ENCODE measurements at regions not wholly inside any gene's neighbourhood (a gene's known extent, or its start where the extent isn't known, plus 50 kb on each side); places are given as distances from the start of the nearest gene placed in this dataset.

DNA sequence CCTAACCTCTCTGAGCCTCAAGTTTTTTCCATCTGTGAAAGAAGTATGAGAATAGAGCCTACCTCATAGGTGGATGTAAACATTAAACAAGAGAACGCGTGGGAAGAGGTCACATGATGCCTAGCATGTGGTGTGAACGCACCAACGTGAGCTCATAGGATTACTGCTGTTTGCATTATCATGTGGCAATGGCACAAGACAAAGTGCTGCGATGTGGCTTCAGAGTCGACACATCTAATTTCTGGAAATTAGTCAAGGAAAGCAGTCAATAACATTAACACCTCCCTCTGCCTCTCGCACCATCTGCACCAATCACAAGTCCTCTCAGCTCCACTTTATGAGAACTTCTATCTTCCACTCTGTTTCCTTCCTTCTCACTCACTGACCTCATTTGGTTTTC lies 489.7 kb downstream of the COG6 start:
- no peak for DNase-seq
- Mint-ChIP-seq H3K27ac (peak overlapping the region; percentile 83), H3K27me3 (no peaks in the 10 kb centered on the region), H3K4me1 (peaks cover 51% of the 10 kb centered on the region), H3K36me3 (ENCODE audit: low read depth) (no peaks in the 10 kb centered on the region), H3K4me3 (no peak overlapping the region)
- no peaks in the 10 kb centered on the region for H3K9me3 ChIP-seq (ENCODE audit: control insufficient read depth, low read length, poor library complexity, severe bottlenecking)
- ATAC-seq = no peak

DNA sequence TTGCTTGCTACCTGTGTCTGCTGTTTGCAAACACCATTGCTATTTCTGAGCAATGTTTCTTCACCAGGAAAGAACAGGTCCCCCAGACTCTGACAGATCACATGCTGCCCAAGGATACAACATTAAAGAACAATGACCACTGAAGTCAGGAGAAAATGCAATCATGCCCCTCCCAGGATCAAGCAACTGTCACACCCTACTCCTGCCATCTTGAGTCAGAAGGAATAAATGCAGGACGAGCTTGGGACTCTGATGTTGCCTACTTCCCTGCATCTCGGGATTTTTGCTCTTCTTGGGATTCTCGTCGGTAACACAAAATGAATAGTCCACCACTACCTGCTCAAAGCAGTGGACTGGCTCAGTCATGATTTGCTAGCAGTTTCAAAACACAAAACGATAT lies 490.6 kb downstream of the COG6 start:
- H3K4me3 Mint-ChIP-seq = no peak overlapping the region
- H3K36me3 Mint-ChIP-seq (ENCODE audit: low read depth) = no peaks in the 10 kb centered on the region
- H3K27me3 Mint-ChIP-seq = no peaks in the 10 kb centered on the region
- H3K27ac Mint-ChIP-seq = peak overlapping the region; percentile 90
- no peak for ATAC-seq
- DNase-seq = no peak
- no peaks in the 10 kb centered on the region for H3K9me3 ChIP-seq (ENCODE audit: control insufficient read depth, low read length, poor library complexity, severe bottlenecking)
- H3K4me1 Mint-ChIP-seq = peaks cover 54% of the 10 kb centered on the region

DNA sequence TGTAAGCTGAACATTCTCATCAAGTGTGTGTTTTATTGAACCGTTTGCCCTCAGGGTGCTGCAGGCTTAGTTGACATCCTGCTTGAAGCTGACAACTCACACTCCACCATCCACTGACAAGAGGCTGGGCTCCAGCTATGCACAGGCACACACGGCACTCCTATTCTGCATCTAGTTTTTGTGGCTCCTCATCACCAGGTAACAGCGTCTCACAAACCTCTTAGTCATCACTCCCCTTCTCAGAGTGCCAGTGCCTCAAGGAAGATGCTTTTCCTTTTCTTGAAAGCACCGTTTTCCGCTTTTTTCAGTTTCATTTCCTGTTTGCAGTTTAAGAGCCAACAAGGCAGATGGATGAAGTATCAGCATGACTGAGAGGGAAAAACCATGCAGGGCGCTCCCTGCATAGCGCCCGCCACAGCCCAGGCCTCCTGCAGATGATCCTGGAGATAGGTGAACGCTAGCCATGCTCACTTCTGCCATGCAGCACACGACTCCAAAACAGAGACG lies 491.2 kb downstream of the COG6 start:
- H3K4me1 Mint-ChIP-seq = peaks cover 54% of the 10 kb centered on the region
- H3K9me3 ChIP-seq (ENCODE audit: control insufficient read depth, low read length, poor library complexity, severe bottlenecking) = peaks cover 2% of the 10 kb centered on the region
- no peaks in the 10 kb centered on the region for H3K36me3 Mint-ChIP-seq (ENCODE audit: low read depth)
- H3K27ac Mint-ChIP-seq = peak overlapping the region; percentile 90
- no peaks in the 10 kb centered on the region for H3K27me3 Mint-ChIP-seq
- peak; percentile 59 for ATAC-seq
- DNase-seq = no peak
- H3K4me3 Mint-ChIP-seq = peak overlapping the region; percentile 66

DNA sequence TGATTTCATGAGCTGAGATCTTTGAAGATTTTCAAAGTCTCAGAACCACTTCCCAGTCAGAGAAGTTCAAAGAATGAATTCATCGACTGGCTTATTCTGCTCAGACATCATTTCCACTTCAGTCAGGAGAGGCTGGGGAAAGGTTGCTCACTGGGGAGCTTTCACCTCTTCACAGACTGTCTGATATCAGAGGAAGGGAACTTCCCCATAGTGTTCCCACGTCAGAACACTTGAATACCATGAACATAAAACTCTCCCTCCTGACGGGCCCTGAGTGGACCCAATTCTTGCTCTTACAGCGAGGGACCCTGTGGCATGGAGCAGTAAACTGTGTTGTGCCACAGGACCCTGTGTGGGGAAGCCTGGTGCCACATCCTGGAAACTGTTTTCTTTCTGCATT lies 492.6 kb downstream of the COG6 start:
- Mint-ChIP-seq H3K36me3 (ENCODE audit: low read depth) (no peaks in the 10 kb centered on the region), H3K4me3 (peak overlapping the region; percentile 57), H3K27me3 (no peaks in the 10 kb centered on the region), H3K4me1 (peaks cover 53% of the 10 kb centered on the region), H3K27ac (peak overlapping the region; percentile 90)
- peaks cover 2% of the 10 kb centered on the region for H3K9me3 ChIP-seq (ENCODE audit: control insufficient read depth, low read length, poor library complexity, severe bottlenecking)
- no peak for DNase-seq
- ATAC-seq = peak; percentile 85

DNA sequence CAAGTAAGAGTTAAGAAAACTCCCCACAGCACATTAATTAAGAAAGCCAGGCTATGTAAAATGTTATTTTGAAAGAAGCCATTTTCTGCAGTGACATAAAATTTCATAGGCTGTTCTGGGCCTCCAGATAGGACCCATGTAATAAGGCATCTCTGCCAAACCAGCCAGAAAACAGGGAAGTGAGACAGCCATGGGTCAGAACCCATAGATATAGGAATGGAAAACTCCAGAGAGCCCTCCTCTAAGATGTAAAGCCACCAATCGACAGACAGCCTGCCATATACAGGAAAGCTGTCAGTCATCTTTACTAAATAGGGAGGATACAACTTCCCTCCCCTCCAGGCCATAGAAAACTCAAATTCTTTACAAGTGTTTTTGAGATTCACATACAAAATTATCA lies 493.3 kb downstream of the COG6 start:
- peak overlapping the region; percentile 90 for H3K27ac Mint-ChIP-seq
- H3K4me3 Mint-ChIP-seq = no peak overlapping the region
- no peaks in the 10 kb centered on the region for H3K36me3 Mint-ChIP-seq (ENCODE audit: low read depth)
- DNase-seq (no peak), ATAC-seq (no peak)
- H3K9me3 ChIP-seq (ENCODE audit: control insufficient read depth, low read length, poor library complexity, severe bottlenecking) = peaks cover 2% of the 10 kb centered on the region
- H3K4me1 Mint-ChIP-seq = peaks cover 52% of the 10 kb centered on the region
- no peaks in the 10 kb centered on the region for H3K27me3 Mint-ChIP-seq

DNA sequence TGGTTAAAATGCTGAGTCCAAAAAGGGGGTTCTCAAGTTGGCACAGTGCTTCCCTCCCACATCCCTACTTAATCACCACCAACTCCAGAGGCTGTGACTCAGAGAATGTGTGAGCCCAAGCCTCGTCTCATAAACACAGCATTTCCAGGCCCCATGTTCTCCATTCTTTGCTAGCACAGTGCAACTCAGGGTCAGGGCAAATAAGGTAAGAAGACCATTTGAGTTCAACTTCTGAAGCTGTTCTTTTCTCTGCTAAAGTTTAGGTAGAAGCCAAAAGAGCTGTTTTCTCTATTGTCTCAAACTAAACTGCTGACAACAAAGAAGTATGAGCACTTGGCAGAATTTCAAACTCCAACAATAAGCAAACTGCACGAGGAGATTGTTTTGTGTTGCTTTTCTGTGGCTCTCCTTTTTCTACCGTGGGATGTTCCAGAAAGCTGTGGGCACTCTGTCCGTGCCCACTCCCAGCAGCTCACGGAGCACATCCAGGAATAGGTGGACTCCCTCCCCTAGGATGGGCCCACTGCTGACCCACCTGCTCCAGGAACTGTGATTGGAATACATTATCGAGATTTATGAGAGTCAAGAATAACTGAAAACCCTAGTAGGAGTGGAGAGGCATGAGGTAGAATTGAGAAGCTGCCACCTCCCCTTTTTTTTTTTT lies 494.3 kb downstream of the COG6 start:
- DNase-seq (no peak), ATAC-seq (no peak)
- Mint-ChIP-seq H3K36me3 (ENCODE audit: low read depth) (no peaks in the 10 kb centered on the region), H3K4me1 (peaks cover 46% of the 10 kb centered on the region), H3K4me3 (no peak overlapping the region), H3K27me3 (no peaks in the 10 kb centered on the region), H3K27ac (peak overlapping the region; percentile 90)
- H3K9me3 ChIP-seq (ENCODE audit: control insufficient read depth, low read length, poor library complexity, severe bottlenecking) = peaks cover 2% of the 10 kb centered on the region

DNA sequence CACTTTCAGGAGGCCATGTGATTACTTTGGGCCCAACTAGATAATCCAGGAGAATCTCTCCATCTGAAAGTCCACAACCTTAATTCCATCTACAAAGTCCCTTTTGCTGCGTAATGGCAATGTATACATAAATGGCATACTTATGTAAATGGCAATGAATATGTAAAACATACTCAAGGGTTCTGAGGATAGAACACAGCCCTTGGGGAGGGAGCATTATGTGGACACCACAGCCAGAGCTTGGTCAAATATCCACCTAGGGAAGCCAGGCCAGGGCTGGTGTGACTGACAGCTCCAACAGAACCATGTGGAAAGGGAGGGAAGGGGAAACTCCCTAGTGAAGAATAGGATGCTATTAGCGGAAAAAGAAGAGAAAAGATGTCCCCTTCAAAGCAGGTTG lies 496.2 kb downstream of the COG6 start:
- Mint-ChIP-seq H3K27ac (no peak overlapping the region), H3K27me3 (no peaks in the 10 kb centered on the region), H3K4me3 (no peak overlapping the region), H3K36me3 (ENCODE audit: low read depth) (no peaks in the 10 kb centered on the region), H3K4me1 (peaks cover 33% of the 10 kb centered on the region)
- ATAC-seq (no peak), DNase-seq (no peak)
- peaks cover 2% of the 10 kb centered on the region for H3K9me3 ChIP-seq (ENCODE audit: control insufficient read depth, low read length, poor library complexity, severe bottlenecking)

DNA sequence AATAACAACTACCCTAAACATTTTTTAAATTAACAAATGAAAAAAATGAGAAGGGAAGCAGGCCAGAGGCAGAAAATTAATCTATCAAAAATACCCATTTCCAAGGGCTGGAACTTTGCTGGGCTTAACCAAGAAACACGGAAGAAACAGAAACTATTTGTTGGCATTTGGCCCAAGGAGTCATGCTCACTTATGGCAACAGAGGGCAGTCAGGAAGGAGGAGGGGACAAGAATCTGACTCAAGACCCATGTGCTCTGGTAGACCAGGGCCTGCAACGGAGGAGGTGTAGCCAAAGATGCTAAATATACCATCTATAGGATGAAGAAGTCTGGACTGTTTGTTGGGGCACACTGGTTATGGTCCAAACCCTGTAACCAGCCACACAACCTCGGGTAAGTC lies 496.7 kb downstream of the COG6 start:
- Mint-ChIP-seq H3K27ac (no peak overlapping the region), H3K4me3 (no peak overlapping the region)

DNA sequence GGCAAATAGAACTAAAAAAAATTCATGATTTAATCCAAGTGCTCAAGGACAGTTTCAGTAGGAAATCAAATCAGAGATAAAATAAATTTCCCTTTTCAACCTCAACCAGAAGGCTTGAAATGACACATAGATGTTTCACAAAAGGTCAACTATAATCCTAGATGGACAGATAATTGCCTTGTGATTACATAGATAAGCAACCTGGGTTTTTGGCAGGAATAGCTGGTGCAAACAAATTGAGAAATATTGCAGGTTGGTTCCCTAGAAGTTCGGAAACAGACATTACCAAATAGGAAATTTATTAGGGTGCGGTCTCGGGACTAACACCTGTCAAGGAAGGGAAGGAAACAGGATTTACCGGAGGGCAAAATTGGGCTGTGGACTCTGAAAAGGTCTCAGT lies 497.5 kb downstream of the COG6 start:
- H3K4me3 Mint-ChIP-seq = no peak overlapping the region
- H3K27ac Mint-ChIP-seq = no peak overlapping the region
- H3K9me3 ChIP-seq (ENCODE audit: control insufficient read depth, low read length, poor library complexity, severe bottlenecking) = peaks cover 2% of the 10 kb centered on the region
- no peaks in the 10 kb centered on the region for H3K36me3 Mint-ChIP-seq (ENCODE audit: low read depth)
- H3K4me1 Mint-ChIP-seq = peaks cover 25% of the 10 kb centered on the region
- no peaks in the 10 kb centered on the region for H3K27me3 Mint-ChIP-seq
- no peak for ATAC-seq
- no peak for DNase-seq

More for the DNA sequence above, 496.7 kb downstream of the COG6 start:
- no peak for ATAC-seq
- peaks cover 2% of the 10 kb centered on the region for H3K9me3 ChIP-seq (ENCODE audit: control insufficient read depth, low read length, poor library complexity, severe bottlenecking)
- peaks cover 28% of the 10 kb centered on the region for H3K4me1 Mint-ChIP-seq
- H3K27me3 Mint-ChIP-seq = no peaks in the 10 kb centered on the region
- no peaks in the 10 kb centered on the region for H3K36me3 Mint-ChIP-seq (ENCODE audit: low read depth)
- no peak for DNase-seq

DNA sequence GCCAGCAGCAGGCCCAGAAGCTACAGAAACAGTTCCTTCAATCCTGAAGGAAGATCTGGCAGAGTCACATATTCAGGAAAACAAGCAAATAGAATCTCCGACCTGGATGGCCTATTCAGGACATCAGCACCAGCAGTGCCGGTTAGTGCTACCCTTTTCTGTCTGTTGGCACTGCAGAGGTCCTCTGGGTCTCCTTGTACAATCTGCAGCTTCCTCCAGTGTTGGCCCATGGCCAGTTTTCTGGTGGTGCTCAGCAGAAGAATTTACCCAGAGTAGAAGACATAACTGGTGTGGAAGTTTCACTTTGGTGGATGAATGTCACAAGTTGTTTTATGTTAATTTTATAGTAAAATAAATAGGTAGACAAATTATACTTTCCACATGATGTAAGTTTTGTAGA lies 498.1 kb downstream of the COG6 start:
- H3K9me3 ChIP-seq (ENCODE audit: control insufficient read depth, low read length, poor library complexity, severe bottlenecking) = peaks cover 2% of the 10 kb centered on the region
- ATAC-seq (no peak), DNase-seq (no peak)
- H3K4me3 Mint-ChIP-seq = peak overlapping the region; percentile 7
- H3K36me3 Mint-ChIP-seq (ENCODE audit: low read depth) = no peaks in the 10 kb centered on the region
- H3K4me1 Mint-ChIP-seq = peaks cover 19% of the 10 kb centered on the region
- H3K27me3 Mint-ChIP-seq = no peaks in the 10 kb centered on the region
- H3K27ac Mint-ChIP-seq = no peak overlapping the region

DNA sequence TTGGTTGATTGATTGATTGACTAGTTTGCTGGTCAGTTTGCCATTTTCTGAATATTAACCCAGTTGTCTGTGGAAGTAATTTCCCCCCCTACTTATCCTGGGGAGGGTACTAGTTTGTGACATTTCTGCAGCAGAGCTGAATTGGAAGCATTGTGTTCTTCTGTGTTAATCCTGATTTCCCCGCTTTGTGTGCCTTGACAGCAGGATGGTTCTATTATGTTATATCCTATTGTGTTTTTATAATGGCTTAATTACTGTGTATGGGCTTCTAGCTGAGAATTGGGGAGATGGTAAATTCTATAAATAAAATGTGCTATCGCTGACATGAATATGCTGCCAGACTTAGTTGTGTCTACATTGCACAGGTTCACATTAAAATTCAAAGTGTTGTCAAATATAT lies 499.7 kb downstream of the COG6 start:
- H3K4me3 Mint-ChIP-seq = no peak overlapping the region
- no peaks in the 10 kb centered on the region for H3K27me3 Mint-ChIP-seq

DNA sequence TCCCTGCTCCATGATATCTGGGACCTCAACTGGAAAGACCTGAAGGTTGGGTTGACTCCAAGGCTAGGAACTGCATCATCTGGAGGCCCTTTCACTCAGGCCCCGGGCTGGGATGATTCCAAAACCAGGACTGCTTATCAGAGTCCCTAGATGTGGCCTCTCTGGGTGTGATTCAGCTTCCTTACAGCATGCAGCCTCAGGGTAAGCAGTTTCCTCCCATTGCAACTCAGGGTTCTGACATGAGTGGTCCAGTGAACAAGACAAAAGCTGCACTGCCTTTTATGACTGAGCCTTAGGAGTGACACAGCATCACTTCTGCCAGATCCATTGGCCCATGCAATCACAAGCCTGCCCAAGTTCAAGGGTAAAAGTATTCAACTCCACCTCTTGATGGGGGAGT lies 502.8 kb downstream of the COG6 start:
- no peak overlapping the region for H3K27ac Mint-ChIP-seq
- no peak for DNase-seq
- no peak overlapping the region for H3K4me3 Mint-ChIP-seq
- peaks cover 11% of the 10 kb centered on the region for H3K4me1 Mint-ChIP-seq
- no peaks in the 10 kb centered on the region for H3K27me3 Mint-ChIP-seq
- H3K9me3 ChIP-seq (ENCODE audit: control insufficient read depth, low read length, poor library complexity, severe bottlenecking) = no peaks in the 10 kb centered on the region
- ATAC-seq = no peak
- H3K36me3 Mint-ChIP-seq (ENCODE audit: low read depth) = peaks cover under 1% of the 10 kb centered on the region

More for the DNA sequence above, 499.7 kb downstream of the COG6 start:
- Mint-ChIP-seq H3K4me1 (peaks cover 13% of the 10 kb centered on the region), H3K36me3 (ENCODE audit: low read depth) (no peaks in the 10 kb centered on the region), H3K27ac (no peak overlapping the region)
- H3K9me3 ChIP-seq (ENCODE audit: control insufficient read depth, low read length, poor library complexity, severe bottlenecking) = peaks cover 2% of the 10 kb centered on the region
- no peak for ATAC-seq
- DNase-seq = no peak

DNA sequence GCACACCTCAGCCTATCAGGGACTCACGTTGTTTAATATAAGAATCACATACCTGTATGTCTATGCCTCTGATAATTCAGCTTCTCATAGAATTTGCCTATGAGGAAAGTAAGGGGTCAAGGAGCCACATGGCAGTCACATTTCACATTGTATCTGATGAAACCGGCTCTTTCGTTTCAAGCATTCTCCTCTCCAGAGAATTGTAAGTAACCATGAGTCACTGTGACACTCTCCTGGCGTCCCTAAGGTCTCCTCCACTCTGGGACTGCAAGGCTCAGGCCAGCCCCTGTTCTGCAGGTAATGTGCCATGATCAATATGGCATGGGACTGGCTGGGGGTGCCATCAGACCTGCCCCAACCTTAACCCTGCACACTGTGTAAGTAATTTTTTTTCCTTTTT lies 503.3 kb downstream of the COG6 start:
- ATAC-seq (no peak), DNase-seq (no peak)
- Mint-ChIP-seq H3K36me3 (ENCODE audit: low read depth) (peaks cover 2% of the 10 kb centered on the region), H3K27me3 (no peaks in the 10 kb centered on the region), H3K27ac (no peak overlapping the region), H3K4me1 (peaks cover 11% of the 10 kb centered on the region), H3K4me3 (no peak overlapping the region)
- H3K9me3 ChIP-seq (ENCODE audit: control insufficient read depth, low read length, poor library complexity, severe bottlenecking) = no peaks in the 10 kb centered on the region

DNA sequence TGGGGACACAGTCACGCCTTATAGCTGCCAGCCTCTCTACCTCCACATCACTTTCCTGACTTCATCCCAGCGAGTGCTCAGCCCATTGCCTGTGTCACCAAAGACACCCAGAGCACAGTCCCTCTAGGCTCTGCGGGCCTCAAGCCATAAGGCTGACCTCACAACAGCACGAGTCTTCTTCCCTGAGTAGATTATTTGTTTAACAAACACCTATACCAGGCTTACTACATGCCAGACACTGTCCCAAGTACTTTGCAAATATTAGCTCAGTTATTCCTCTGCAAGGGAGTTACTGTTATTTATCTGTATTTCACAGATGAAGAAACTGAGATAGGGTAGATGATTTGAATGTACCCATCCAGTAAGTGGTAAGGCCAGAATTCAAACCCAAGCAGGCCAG lies 504.3 kb downstream of the COG6 start:
- Mint-ChIP-seq H3K4me3 (no peak overlapping the region), H3K27me3 (no peaks in the 10 kb centered on the region), H3K36me3 (ENCODE audit: low read depth) (peaks cover 2% of the 10 kb centered on the region), H3K27ac (peak overlapping the region; percentile 27), H3K4me1 (peaks cover 11% of the 10 kb centered on the region)
- ATAC-seq = no peak
- no peaks in the 10 kb centered on the region for H3K9me3 ChIP-seq (ENCODE audit: control insufficient read depth, low read length, poor library complexity, severe bottlenecking)
- no peak for DNase-seq
